Breast epithelium (tissue), 4 donors: ENCODE measurements at regions not wholly inside any gene's neighbourhood (a gene's known extent, or its start where the extent isn't known, plus 50 kb on each side); places are given as distances from the start of the nearest gene placed in this dataset.

ENCODE experiments used
- DNase-seq, 2 donors: peaks; one replicate each; pipeline ENCODE4 v3.0.0-alpha.2; 2019; ENCODE audit warnings: low spot score in 2 of 2
- H3K27ac ChIP-seq, 2 donors: fragments of 200-600 bp; sonication (generic) in 1 of 2; one replicate each; pipeline ENCODE4 v1.5.1; 2016 to 2019; ENCODE audit warnings: mild to moderate bottlenecking in 1 of 2
- H3K27me3 ChIP-seq, 2 donors: fragments of 200-600 bp; sonication (generic) in 1 of 2; one replicate each; pipeline versions ENCODE4 v1.5.1 to v1.6.0; 2017 to 2019; ENCODE audit warnings: control low read depth in 1 of 2, mild to moderate bottlenecking in 1 of 2
- H3K36me3 ChIP-seq: fragments of 200-600 bp; one replicate; pipeline ENCODE4 v1.5.1; 2019
- H3K4me1 ChIP-seq, 2 donors: fragments of 200-600 bp; sonication (generic); one replicate each; pipeline ENCODE4 v1.5.1; 2016 to 2019; ENCODE audit warnings: control low read depth in 1 of 2
- H3K4me3 ChIP-seq, 3 donors: fragments of 200-600 bp; sonication (generic); 1 replicate in 2 of 3; 2 replicates in 1 of 3; pipeline ENCODE4 v1.5.1; 2016 to 2019; ENCODE audit warnings: mild to moderate bottlenecking in 3 of 3, moderate library complexity in 2 of 3
- H3K9me3 ChIP-seq, 2 donors: fragments of 200-600 bp; sonication (generic) in 1 of 2; one replicate each; pipeline ENCODE4 v1.5.1; 2016 to 2019; ENCODE audit warnings: control low read depth in 1 of 2
- CTCF ChIP-seq, 3 donors: fragments of 450-650 bp; IDR thresholded peaks; one replicate each; pipeline ENCODE4 v1.5.1; 2016 to 2017; ENCODE audit warnings: antibody characterized with exemption in 3 of 3, mild to moderate bottlenecking in 3 of 3, moderate library complexity in 3 of 3
- POLR2A ChIP-seq: fragments of 450-650 bp; IDR thresholded peaks from one replicate; pipeline ENCODE4 v1.6.1; 2016; ENCODE audit warnings: antibody characterized with exemption, mild to moderate bottlenecking, moderate library complexity
- POLR2AphosphoS5 ChIP-seq, 3 donors: sonication (generic); formaldehyde crosslinking; IDR thresholded peaks; one replicate each; pipeline ENCODE4 v1.6.1; 2017; ENCODE audit warnings: antibody characterized with exemption in 3 of 3
- intact Hi-C: fragments of 100-400 bp; cut with DNase I; formaldehyde crosslinking; loops from one replicate; pipeline ENCODE4 v1.15.1; 2023; ENCODE audit warnings: low total_unique reads

GRCh38 chr10:118148247-118148646, 101.5 kb upstream of the RAB11FIP2 start:
- Histone ChIP-seq H3K4me1 (no peaks in the 10 kb centered on the region), H3K9me3 (no peaks in the 10 kb centered on the region), H3K27me3 (no peaks in the 10 kb centered on the region), H3K27ac (no peak overlapping the region), H3K4me3 (no peak overlapping the region), H3K36me3 (no peaks in the 10 kb centered on the region)
- intact Hi-C loops = no loop called here
- no peak for DNase-seq
- TF ChIP-seq CTCF (IDR thresholded peaks at IDR 0.05) = no peak
- TF ChIP-seq POLR2AphosphoS5 (IDR thresholded peaks at IDR 0.05) = no peak
- TF ChIP-seq POLR2A = no peak

- TF ChIP-seq CTCF (IDR thresholded peaks at IDR 0.05) (no peak), POLR2AphosphoS5 (IDR thresholded peaks at IDR 0.05) (no peak), POLR2A (no peak)
- H3K4me3 ChIP-seq = no peak overlapping the region
- no peaks in the 10 kb centered on the region for H3K27me3 ChIP-seq
- H3K9me3 ChIP-seq = no peaks in the 10 kb centered on the region
- intact Hi-C loops = no loop called here
- no peak overlapping the region for H3K27ac ChIP-seq
- H3K4me1 ChIP-seq = no peaks in the 10 kb centered on the region
- H3K36me3 ChIP-seq = no peaks in the 10 kb centered on the region
- no peak for DNase-seq
Observed at GRCh38 chr10:118145256-118145655, 98.5 kb upstream of the RAB11FIP2 start.

- no peak for DNase-seq
- intact Hi-C loops = no loop called here
- Histone ChIP-seq H3K9me3 (no peaks in the 10 kb centered on the region), H3K4me1 (no peaks in the 10 kb centered on the region), H3K27me3 (no peaks in the 10 kb centered on the region), H3K4me3 (no peak overlapping the region), H3K27ac (no peak overlapping the region), H3K36me3 (no peaks in the 10 kb centered on the region)
- no peak for TF ChIP-seq POLR2A
- no peak for TF ChIP-seq CTCF (IDR thresholded peaks at IDR 0.05)
- TF ChIP-seq POLR2AphosphoS5 (IDR thresholded peaks at IDR 0.05) = no peak
Observed at GRCh38 chr10:118141471-118141870, 94.7 kb upstream of the RAB11FIP2 start.

- no peaks in the 10 kb centered on the region for H3K4me1 ChIP-seq
- no peak overlapping the region for H3K27ac ChIP-seq
- no peaks in the 10 kb centered on the region for H3K36me3 ChIP-seq
- no peak overlapping the region for H3K4me3 ChIP-seq
- H3K27me3 ChIP-seq = no peaks in the 10 kb centered on the region
- TF ChIP-seq POLR2A = no peak
- TF ChIP-seq CTCF (IDR thresholded peaks at IDR 0.05) = no peak
- no peak for TF ChIP-seq POLR2AphosphoS5 (IDR thresholded peaks at IDR 0.05)
- no peak for DNase-seq
- H3K9me3 ChIP-seq = no peaks in the 10 kb centered on the region
- intact Hi-C loops = no loop called here
Observed at GRCh38 chr10:118139321-118139720, 92.6 kb upstream of the RAB11FIP2 start.

GRCh38 chr10:118128675-118129074, 81.9 kb upstream of the RAB11FIP2 start:
- intact Hi-C loops = no loop called here
- Histone ChIP-seq H3K4me1 (no peaks in the 10 kb centered on the region), H3K27me3 (no peaks in the 10 kb centered on the region), H3K27ac (no peak overlapping the region), H3K9me3 (no peaks in the 10 kb centered on the region), H3K36me3 (no peaks in the 10 kb centered on the region), H3K4me3 (no peak overlapping the region)
- no peak for TF ChIP-seq CTCF (IDR thresholded peaks at IDR 0.05)
- TF ChIP-seq POLR2A = no peak
- no peak for DNase-seq
